Chondrocyte (in vitro differentiated cells): ENCODE measurements at regions not wholly inside any gene's neighbourhood (a gene's known extent, or its start where the extent isn't known, plus 50 kb on each side); places are given as distances from the start of the nearest gene placed in this dataset.

ENCODE experiments used
- DNase-seq: peaks from one replicate; pipeline ENCODE4 v3.0.0; 2021; ENCODE audit warnings: mixed read lengths, low spot score
- H3K27ac Mint-ChIP-seq: one replicate; pipeline ENCODE4 v1.8.0; 2021; ENCODE audit warnings: mild to moderate bottlenecking, moderate library complexity, mixed read lengths; ENCODE audit not compliant: unreplicated experiment
- H3K27me3 Mint-ChIP-seq: 2 replicates; pipeline ENCODE4 v1.8.0; 2021; ENCODE audit warnings: low read depth, mixed read lengths
- H3K36me3 Mint-ChIP-seq: 2 replicates; pipeline ENCODE4 v1.8.0; 2021; ENCODE audit warnings: low read depth, mixed read lengths
- H3K4me1 Mint-ChIP-seq: 2 replicates; pipeline ENCODE4 v1.8.0; 2021; ENCODE audit warnings: low read depth, mild to moderate bottlenecking, mixed read lengths
- H3K4me3 Mint-ChIP-seq: one replicate; pipeline ENCODE4 v1.8.0; 2021; ENCODE audit warnings: mild to moderate bottlenecking, moderate library complexity, mixed read lengths; ENCODE audit not compliant: unreplicated experiment
- H3K9me3 Mint-ChIP-seq: 2 replicates; pipeline ENCODE4 v1.8.0; 2021; ENCODE audit warnings: low read depth, mixed read lengths
- TF ChIP-seq, protein P1 (sequence below): fragments of 200-600 bp; sonication (generic); IDR thresholded peaks from 2 replicates; pipeline ENCODE4 v1.5.0; 2021; ENCODE audit warnings: antibody characterized with exemption, mild to moderate bottlenecking, moderate library complexity

- Mint-ChIP-seq H3K36me3 (no peaks in the 10 kb centered on the region), H3K4me1 (peaks cover 71% of the 10 kb centered on the region)
These were observed 116.1 kb downstream of the METRNL start for GRCh38 chr17:83195330-83196023.

GRCh38 chr17:83196024-83196365, 116.6 kb downstream of the METRNL start:
- DNase-seq = no peak
- H3K4me1 Mint-ChIP-seq = peaks cover 71% of the 10 kb centered on the region
- H3K9me3 Mint-ChIP-seq = no peaks in the 10 kb centered on the region

More at GRCh38 chr17:83195330-83196023, 116.1 kb downstream of the METRNL start:
- TF ChIP-seq, protein P1, sequence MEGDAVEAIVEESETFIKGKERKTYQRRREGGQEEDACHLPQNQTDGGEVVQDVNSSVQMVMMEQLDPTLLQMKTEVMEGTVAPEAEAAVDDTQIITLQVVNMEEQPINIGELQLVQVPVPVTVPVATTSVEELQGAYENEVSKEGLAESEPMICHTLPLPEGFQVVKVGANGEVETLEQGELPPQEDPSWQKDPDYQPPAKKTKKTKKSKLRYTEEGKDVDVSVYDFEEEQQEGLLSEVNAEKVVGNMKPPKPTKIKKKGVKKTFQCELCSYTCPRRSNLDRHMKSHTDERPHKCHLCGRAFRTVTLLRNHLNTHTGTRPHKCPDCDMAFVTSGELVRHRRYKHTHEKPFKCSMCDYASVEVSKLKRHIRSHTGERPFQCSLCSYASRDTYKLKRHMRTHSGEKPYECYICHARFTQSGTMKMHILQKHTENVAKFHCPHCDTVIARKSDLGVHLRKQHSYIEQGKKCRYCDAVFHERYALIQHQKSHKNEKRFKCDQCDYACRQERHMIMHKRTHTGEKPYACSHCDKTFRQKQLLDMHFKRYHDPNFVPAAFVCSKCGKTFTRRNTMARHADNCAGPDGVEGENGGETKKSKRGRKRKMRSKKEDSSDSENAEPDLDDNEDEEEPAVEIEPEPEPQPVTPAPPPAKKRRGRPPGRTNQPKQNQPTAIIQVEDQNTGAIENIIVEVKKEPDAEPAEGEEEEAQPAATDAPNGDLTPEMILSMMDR = peak; percentile 67
- Mint-ChIP-seq H3K27me3 (no peaks in the 10 kb centered on the region), H3K4me3 (no peak overlapping the region), H3K27ac (peak overlapping the region; percentile 90), H3K9me3 (no peaks in the 10 kb centered on the region)
- peak; percentile 95 for DNase-seq

DNA sequence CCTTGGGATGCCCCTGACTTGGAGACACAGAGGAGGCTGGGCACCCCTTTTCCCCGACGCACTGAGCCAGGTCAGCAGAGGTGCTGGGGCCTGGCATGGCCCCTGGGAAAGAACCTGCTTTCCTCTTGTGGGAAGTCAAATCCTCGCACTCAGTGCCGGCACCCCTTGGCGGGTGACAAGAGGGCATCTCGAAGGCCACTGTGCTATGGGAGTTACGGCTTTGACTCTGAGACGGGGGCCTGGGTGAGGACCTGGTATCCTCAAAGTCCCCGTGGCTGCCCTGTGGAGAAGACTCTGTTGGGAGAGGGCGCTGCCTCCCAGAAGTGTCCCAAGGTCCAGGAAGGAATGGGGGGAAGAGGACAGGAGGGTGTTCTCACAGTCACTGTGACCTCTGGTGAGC, 117.0 kb downstream of the METRNL start:
- no peak overlapping the region for H3K4me3 Mint-ChIP-seq
- no peaks in the 10 kb centered on the region for H3K9me3 Mint-ChIP-seq
- TF ChIP-seq, protein P1 = no peak
- H3K4me1 Mint-ChIP-seq = peaks cover 70% of the 10 kb centered on the region
- H3K36me3 Mint-ChIP-seq = no peaks in the 10 kb centered on the region
- peak; percentile 78 for DNase-seq
- no peaks in the 10 kb centered on the region for H3K27me3 Mint-ChIP-seq
- H3K27ac Mint-ChIP-seq = peak overlapping the region; percentile 86

More at GRCh38 chr17:83196024-83196365, 116.6 kb downstream of the METRNL start:
- Mint-ChIP-seq H3K27ac (peak overlapping the region; percentile 86), H3K27me3 (no peaks in the 10 kb centered on the region), H3K36me3 (no peaks in the 10 kb centered on the region), H3K4me3 (no peak overlapping the region)
- TF ChIP-seq, protein P1 = no peak

DNA sequence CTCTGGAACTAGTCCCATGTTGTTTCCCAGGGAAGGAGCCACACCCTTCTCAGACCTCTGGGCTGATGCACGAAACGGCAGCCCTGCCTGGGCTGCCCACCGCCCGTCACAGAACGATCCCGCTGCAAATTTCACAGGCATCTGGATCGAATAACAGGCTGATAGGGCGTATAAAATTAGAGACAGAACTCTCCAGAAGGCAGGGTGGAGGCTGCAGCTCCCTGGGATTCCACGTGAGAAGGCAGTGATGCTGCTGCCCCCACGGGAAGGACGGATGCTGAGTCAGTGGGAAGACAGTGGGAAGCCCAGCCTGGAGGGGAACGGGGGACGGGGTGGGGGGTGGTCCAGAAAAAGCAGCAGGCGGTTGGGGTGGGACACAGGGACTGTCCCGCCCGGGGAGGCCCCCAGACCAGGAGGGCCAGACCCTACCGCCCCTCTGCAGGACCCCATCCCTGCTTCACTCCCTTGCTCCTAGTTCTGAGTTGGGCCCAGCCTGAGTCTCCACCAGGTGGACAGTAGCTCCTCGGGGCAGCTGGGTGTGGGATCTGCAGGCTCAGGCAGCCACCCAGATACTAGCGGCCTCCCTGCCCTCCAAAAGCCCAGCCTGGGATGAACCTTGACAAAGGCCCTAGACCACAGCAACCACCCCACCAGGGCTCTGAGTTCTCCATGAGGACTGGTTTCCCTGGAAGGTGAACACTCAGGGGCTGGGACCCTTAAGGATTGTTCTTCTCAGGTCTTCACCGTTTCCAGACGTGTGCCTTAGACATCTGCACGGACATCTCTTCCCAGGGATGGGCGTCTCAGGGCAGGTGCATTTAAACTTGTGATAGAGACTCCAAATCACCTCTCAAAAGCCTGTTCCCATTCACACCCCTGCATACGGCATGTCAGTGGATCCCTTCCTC, 117.8 kb downstream of the METRNL start:
- Mint-ChIP-seq H3K9me3 (no peaks in the 10 kb centered on the region), H3K27ac (peak overlapping the region; percentile 79), H3K4me1 (peaks cover 65% of the 10 kb centered on the region), H3K27me3 (no peaks in the 10 kb centered on the region), H3K4me3 (no peak overlapping the region), H3K36me3 (no peaks in the 10 kb centered on the region)
- TF ChIP-seq, protein P1 = no peak
- DNase-seq = peak; percentile 73
